Spinal cord (tissue), 9 donors: ENCODE measurements at regions not wholly inside any gene's neighbourhood (a gene's known extent, or its start where the extent isn't known, plus 50 kb on each side); places are given as distances from the start of the nearest gene placed in this dataset.

ENCODE experiments used
- DNase-seq, 6 donors: peaks; one replicate each; pipeline versions ENCODE4 v3.0.0 to v3.0.0-alpha.2; 2013 to 2015; ENCODE audit warnings: low spot score in 6 of 6, low read depth in 4 of 6
- H3K27ac ChIP-seq: one replicate; pipeline ENCODE4 v1.5.1; 2013; ENCODE audit warnings: low read depth, low read length, control low read depth
- H3K27me3 ChIP-seq: one replicate; pipeline ENCODE4 v1.6.1; 2013; ENCODE audit warnings: low read length; ENCODE audit not compliant: control insufficient read depth, insufficient read depth
- H3K36me3 ChIP-seq: one replicate; pipeline ENCODE4 v1.6.1; 2013; ENCODE audit warnings: low read length; ENCODE audit not compliant: control insufficient read depth, insufficient read depth
- H3K4me1 ChIP-seq: one replicate; pipeline ENCODE4 v1.6.1; 2013; ENCODE audit warnings: low read length; ENCODE audit not compliant: control insufficient read depth, insufficient read depth
- H3K4me3 ChIP-seq: one replicate; pipeline ENCODE4 v1.5.1; 2013; ENCODE audit warnings: low read depth, low read length, control low read depth
- H3K9me3 ChIP-seq: one replicate; pipeline ENCODE4 v1.6.1; 2013; ENCODE audit warnings: low read length; ENCODE audit not compliant: control insufficient read depth, insufficient read depth
- WGBS: methylation state at CpG from one replicate; pipeline ENCODE4 v1.1.5; 2013; ENCODE audit warnings: missing lambda C conversion rate; ENCODE audit not compliant: insufficient coverage; 5-methylcytosine and 5-hydroxymethylcytosine counted together
- donor health status: healthy.

DNA sequence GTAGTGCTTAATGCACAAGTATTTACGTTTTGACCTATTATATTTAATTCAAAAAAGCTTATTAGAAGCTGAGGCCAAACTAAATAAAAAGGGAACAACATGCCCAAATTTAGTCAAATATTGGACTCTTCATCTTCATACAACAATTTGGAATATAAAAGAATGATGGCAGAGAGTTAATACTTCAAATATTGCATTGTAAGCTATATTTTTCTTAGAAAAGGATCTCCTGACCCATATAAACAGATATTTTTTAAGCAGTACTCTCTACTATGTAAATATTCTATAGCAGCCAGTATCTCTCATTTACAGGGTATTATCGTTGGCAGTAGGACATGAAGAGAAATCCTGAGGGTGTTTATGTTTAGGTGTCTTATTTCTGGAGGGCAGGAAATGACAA lies 531.2 kb downstream of the NYAP2 start:
- no peak overlapping the region for H3K27ac ChIP-seq

DNA sequence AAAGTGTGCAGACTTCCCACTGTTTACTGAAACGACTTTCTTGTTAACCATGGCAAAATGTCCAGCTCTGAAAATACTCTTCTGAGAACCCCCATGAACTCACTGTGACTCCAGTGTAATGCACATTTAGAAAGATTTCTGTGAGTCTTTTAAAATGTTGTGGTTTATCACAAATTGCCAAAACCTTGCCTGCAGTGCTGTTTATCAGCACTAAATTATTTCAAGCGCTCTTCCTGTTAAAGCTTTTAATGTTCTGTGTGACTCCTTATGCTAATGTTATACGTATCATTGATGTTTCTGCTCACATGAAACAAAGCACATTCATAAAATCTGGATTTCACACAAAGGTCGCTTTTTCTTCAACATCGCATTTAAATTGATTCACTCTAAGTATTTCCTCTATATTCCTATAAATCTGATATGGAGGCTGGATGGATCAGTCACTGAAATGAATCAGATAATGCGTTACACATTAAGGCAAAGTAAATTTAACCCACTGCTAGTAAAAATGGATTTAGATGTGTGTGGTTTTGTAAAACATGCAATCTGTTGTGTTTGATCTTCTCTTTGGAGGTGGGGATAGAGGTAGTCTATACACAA lies 521.2 kb downstream of the NYAP2 start:
- H3K4me3 ChIP-seq = no peak overlapping the region
- peak in 2 of 6 donors; percentile 2 to 47 for DNase-seq
- no peaks in the 10 kb centered on the region for H3K4me1 ChIP-seq
- no peaks in the 10 kb centered on the region for H3K36me3 ChIP-seq
- no peaks in the 10 kb centered on the region for H3K27me3 ChIP-seq
- no peak overlapping the region for H3K27ac ChIP-seq
- H3K9me3 ChIP-seq = no peaks in the 10 kb centered on the region
- WGBS = no CpG with 5 or more reads among the region's 6 CpGs

More for the DNA sequence above, 531.2 kb downstream of the NYAP2 start:
- DNase-seq = no peak
- WGBS = no CpG with 5 or more reads among the region's 2 CpGs
- Histone ChIP-seq H3K36me3 (no peaks in the 10 kb centered on the region), H3K9me3 (no peaks in the 10 kb centered on the region), H3K4me1 (no peaks in the 10 kb centered on the region), H3K27me3 (no peaks in the 10 kb centered on the region), H3K4me3 (no peak overlapping the region)

DNA sequence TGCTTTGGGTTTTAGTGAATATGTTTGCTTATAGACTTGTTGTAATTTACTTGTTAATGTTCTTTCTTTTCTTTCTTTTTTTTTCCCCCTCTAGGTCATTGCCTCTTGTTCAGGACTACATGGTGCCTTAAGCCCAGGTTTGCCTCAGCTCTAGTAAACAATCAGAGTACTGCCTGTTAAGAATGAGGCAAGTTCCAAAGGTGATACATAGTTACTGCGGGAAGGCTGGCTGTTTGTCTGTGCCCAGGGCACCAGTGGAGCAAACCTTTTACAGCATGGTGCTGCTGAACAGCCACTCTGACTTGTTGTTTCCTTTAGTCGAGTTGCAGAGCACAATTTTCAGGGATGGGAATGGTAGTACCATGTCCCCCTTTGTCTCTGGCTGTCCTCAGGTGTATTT lies 517.2 kb downstream of the NYAP2 start:
- no peaks in the 10 kb centered on the region for H3K36me3 ChIP-seq
- H3K27ac ChIP-seq = no peak overlapping the region
- no peaks in the 10 kb centered on the region for H3K9me3 ChIP-seq
- H3K27me3 ChIP-seq = no peaks in the 10 kb centered on the region
- WGBS = 47% methylated on average over 2 of the region's 2 CpGs
- no peaks in the 10 kb centered on the region for H3K4me1 ChIP-seq
- no peak overlapping the region for H3K4me3 ChIP-seq
- DNase-seq = no peak

DNA sequence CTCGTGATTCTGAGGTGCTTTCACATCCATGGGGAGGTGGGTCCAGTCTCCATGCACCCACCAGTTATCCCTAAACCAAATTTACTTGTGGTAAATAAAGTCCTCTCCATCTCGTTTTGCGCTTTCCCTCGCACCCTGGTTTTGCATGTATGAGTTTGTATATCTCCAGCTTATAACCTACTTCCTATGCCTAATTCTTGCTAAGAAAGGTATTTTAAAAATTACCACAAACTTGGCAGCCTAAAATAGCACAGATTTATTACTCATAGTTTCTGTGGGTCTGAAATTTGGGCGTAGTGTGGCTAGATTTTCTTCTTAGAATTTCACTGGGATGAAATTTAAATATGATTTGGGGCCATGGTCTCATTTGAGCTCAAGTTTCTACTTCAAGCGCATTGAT lies 511.5 kb downstream of the NYAP2 start:
- Histone ChIP-seq H3K4me1 (no peaks in the 10 kb centered on the region), H3K9me3 (no peaks in the 10 kb centered on the region), H3K27me3 (no peaks in the 10 kb centered on the region), H3K36me3 (no peaks in the 10 kb centered on the region), H3K27ac (no peak overlapping the region), H3K4me3 (no peak overlapping the region)
- WGBS = 100% methylated on average over 1 of the region's 6 CpGs
- DNase-seq = no peak

DNA sequence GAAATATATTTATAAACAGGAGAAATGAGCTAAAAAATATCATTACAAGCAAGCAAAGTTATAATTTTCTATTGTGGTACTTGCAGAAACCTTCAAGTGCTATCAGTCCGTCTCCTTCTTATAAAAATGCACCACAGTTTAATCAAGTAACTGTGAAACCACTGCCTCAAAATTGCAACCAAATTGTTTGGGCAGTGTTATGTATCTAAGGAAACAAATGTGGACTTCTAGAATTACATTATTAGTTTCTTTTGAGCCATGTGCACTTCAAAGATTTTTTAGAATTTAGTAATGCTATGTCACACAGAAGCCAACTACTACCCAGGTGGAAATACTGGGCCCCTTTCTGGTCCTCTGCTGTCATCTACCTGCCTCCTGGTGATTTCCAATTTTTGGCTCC lies 495.6 kb downstream of the NYAP2 start:
- no CpG with 5 or more reads among the region's 1 CpG for WGBS
- Histone ChIP-seq H3K36me3 (no peaks in the 10 kb centered on the region), H3K9me3 (no peaks in the 10 kb centered on the region), H3K27me3 (no peaks in the 10 kb centered on the region), H3K4me1 (no peaks in the 10 kb centered on the region), H3K4me3 (no peak overlapping the region), H3K27ac (no peak overlapping the region)
- no peak for DNase-seq

DNA sequence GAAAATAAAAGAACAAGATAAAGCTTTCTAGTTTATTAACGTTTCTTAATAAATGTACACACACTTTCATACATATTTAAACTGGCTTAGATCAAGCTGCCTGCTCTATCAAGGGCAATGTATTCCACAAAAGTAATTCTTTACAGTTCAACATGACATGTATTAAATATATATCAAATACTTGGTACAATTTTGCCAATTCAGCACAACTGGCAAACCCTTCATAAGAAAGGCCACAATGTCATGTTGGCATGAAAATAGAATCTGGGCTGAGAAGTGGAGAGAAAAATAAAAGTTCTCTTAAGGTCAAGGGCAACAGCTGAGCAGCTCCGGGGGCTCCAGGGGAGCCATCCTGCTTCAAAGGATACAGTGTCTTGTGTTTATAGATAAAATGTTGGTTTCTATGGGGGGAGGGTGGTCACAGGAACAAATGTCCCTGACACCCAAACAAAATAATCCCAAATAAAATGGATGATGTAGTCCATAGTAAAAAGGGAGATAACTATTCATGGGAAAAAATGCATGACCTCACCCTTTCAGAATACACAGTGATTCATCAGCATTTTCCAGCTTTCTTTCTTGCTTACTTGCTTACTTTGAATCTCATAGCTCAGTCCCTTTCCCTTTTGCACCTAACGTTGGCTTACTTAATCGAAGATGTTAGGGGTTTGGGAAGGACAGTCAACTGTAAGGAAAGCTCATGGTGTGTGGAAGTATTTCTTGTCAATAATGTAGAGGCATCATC lies 494.9 kb downstream of the NYAP2 start:
- H3K27ac ChIP-seq = no peak overlapping the region
- H3K9me3 ChIP-seq = no peaks in the 10 kb centered on the region
- H3K27me3 ChIP-seq = no peaks in the 10 kb centered on the region
- H3K36me3 ChIP-seq = no peaks in the 10 kb centered on the region
- no peak overlapping the region for H3K4me3 ChIP-seq
- no CpG with 5 or more reads among the region's 4 CpGs for WGBS
- peak in 1 of 6 donors; percentile 2 for DNase-seq
- no peaks in the 10 kb centered on the region for H3K4me1 ChIP-seq

DNA sequence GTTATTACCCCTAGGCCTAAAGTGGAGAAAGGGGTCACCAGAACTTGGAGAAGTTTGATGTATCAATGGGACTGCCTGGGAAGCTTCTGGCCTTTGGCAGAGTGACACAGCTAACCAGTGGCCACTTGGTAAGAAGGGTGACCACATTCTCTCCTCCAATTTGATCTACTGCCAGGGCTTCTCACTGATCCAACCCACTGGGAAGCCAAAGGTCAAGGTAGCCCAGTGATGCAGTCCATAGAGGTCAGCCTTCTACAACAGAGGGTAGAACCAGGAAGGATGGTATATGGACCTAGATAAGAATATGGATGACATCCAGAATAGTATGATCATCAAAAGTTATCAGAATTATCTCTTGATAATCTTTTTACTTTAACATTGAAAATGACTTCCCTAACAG lies 493.6 kb downstream of the NYAP2 start:
- Histone ChIP-seq H3K27me3 (no peaks in the 10 kb centered on the region), H3K4me3 (no peak overlapping the region), H3K27ac (no peak overlapping the region), H3K4me1 (no peaks in the 10 kb centered on the region), H3K36me3 (no peaks in the 10 kb centered on the region), H3K9me3 (no peaks in the 10 kb centered on the region)
- no peak for DNase-seq

DNA sequence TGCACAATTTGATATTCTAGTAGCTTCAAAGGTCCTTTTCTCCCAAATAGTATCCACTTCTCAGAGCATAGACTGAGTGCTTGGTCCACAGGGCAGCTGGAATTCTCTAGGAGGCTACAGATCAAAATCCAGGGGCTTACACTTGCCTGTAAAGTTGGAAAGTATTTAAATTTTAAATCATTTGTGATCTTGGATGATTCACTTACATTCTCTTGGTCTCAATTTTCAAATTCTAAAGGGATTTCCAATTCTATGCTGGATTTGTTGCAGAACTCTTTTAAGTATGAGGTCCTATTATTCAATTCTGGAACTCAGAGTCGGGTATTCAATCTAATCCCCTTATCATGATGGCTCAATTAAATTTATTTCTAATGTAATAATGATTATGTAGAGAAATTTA lies 492.3 kb downstream of the NYAP2 start:
- Histone ChIP-seq H3K4me1 (no peaks in the 10 kb centered on the region), H3K4me3 (no peak overlapping the region), H3K27me3 (no peaks in the 10 kb centered on the region), H3K9me3 (no peaks in the 10 kb centered on the region), H3K36me3 (no peaks in the 10 kb centered on the region), H3K27ac (no peak overlapping the region)
- no CpG with 5 or more reads among the region's 1 CpG for WGBS
- DNase-seq = no peak

DNA sequence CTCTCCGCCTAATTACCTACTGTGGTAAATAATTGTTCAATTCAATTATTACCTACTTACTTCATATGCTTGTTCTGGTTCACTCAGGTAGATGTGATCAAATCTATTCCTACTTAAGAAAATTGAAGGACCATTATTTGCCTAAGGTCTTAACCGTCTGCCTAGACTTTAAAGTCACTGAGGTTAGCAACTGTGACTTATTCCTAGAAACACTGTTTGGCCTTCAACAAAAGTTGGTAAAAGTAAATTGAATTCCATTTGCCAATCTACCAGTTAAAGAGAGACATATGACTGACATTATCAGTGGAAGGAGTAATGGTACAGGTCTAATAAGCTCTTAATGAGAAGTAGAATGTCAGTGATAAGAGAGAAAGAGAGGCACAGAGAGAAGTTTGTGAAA lies 491.5 kb downstream of the NYAP2 start:
- no peaks in the 10 kb centered on the region for H3K4me1 ChIP-seq
- DNase-seq = no peak
- no peaks in the 10 kb centered on the region for H3K36me3 ChIP-seq
- H3K27ac ChIP-seq = no peak overlapping the region
- H3K27me3 ChIP-seq = no peaks in the 10 kb centered on the region
- no peaks in the 10 kb centered on the region for H3K9me3 ChIP-seq
- no peak overlapping the region for H3K4me3 ChIP-seq
- WGBS = no CpG with 5 or more reads among the region's 2 CpGs

DNA sequence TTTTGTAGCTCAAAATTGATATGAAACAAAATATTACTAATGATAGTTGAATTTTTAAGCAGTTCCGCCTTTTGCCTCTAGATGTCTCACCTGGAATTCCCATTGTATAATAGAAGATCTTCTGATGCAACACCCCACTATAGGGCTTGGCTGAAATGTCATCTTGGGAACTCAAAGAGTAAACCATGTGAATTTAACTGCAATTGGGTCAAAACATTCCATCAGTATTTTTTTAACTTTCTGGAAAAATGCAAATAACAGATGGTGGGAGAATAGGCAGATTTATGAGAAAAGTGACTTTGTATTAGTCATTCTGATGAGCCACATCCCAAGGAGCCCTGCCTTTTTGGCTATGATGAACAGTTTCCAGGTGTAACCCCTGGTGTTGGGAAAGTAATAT lies 489.9 kb downstream of the NYAP2 start:
- no CpG with 5 or more reads among the region's 1 CpG for WGBS
- Histone ChIP-seq H3K4me3 (no peak overlapping the region), H3K36me3 (no peaks in the 10 kb centered on the region), H3K4me1 (no peaks in the 10 kb centered on the region), H3K9me3 (no peaks in the 10 kb centered on the region), H3K27me3 (no peaks in the 10 kb centered on the region), H3K27ac (no peak overlapping the region)
- peak; percentile 9 to 87 (median 26) for DNase-seq
